Endothelial cell of umbilical vein (primary cell): ENCODE measurements at regions not wholly inside any gene's neighbourhood (a gene's known extent, or its start where the extent isn't known, plus 50 kb on each side); places are given as distances from the start of the nearest gene placed in this dataset.

ENCODE experiments used
- BruUV-seq: library from RNA; stranded (reverse); fragments of 400-500 nt; replicated peaks from 2 replicates; lab custom pipeline; 2021; lab: Mats Ljungman, UMichigan
- CTCF ChIA-PET: fragments of 300-600, 350-600 bp; sonication (Branson Sonifier 250); formaldehyde crosslinking; loops from one replicate; lab custom pipeline; 2021; ENCODE audit warnings: antibody characterized with exemption, inconsistent platforms; lab: Charles Lee
- POLR2A ChIA-PET: fragments of 300-600, 350-600 bp; sonication (Branson Sonifier 250); formaldehyde crosslinking; loops from one replicate; lab custom pipeline; 2021; ENCODE audit warnings: antibody characterized with exemption, inconsistent platforms; lab: Charles Lee
- DNase-seq: peaks from one replicate; pipeline ENCODE4 v3.0.0-alpha.2; 2011; ENCODE audit warnings: low read depth, low spot score
- FAIRE-seq: peaks from 2 replicates; lab custom pipeline; 2011; peaks lifted over from hg19 to GRCh38; lab: Jason Lieb, UNC
- H2AFZ ChIP-seq: 2 replicates; pipeline ENCODE4 v1.6.0; 2012; ENCODE audit warnings: low read depth, low read length, control low read depth, inconsistent platforms
- H3K27ac ChIP-seq: 2 replicates; pipeline ENCODE4 v1.5.1; 2011; ENCODE audit warnings: low read depth, mild to moderate bottlenecking, control low read depth, low read length, moderate library complexity; ENCODE audit not compliant: insufficient read depth
- H3K27me3 ChIP-seq, 2 experiments: 2 replicates each; pipeline versions ENCODE4 v1.6.0 to v1.6.1; 2011; ENCODE audit warnings: low read length in 2 of 2, mixed read lengths in 1 of 2; ENCODE audit not compliant: control insufficient read depth in 2 of 2, insufficient read depth in 2 of 2
- H3K36me3 ChIP-seq, 2 experiments: 2 replicates in 1 of 2; 3 replicates in 1 of 2; pipeline ENCODE4 v1.5.1; 2011; ENCODE audit warnings: low read length in 2 of 2, mild to moderate bottlenecking in 1 of 2, moderate library complexity in 1 of 2; ENCODE audit not compliant: control insufficient read depth in 2 of 2, insufficient read depth in 2 of 2; ENCODE audit errors: extremely low read depth in 1 of 2
- H3K4me1 ChIP-seq: 3 replicates; pipeline ENCODE4 v1.5.1; 2011; ENCODE audit warnings: mild to moderate bottlenecking, low read length; ENCODE audit not compliant: control insufficient read depth, insufficient read depth; ENCODE audit errors: extremely low read depth
- H3K4me2 ChIP-seq: 2 replicates; pipeline ENCODE4 v1.6.1; 2011; ENCODE audit warnings: low read length, control low read depth, mixed read lengths; ENCODE audit not compliant: insufficient read depth
- H3K4me3 ChIP-seq, 3 experiments: fragments of 200-600 bp in 1 of 3; sonication (generic), shearing (Covaris generic) in 1 of 3; replicated peaks in 1 of 3; 2 replicates each; pipeline ENCODE4 v1.5.1; 2011 to 2016; ENCODE audit warnings: control low read depth in 3 of 3, low read length in 3 of 3, mild to moderate bottlenecking in 2 of 3, inconsistent platforms in 1 of 3, low read depth in 1 of 3, moderate library complexity in 1 of 3; ENCODE audit not compliant: insufficient read depth in 1 of 3
- H3K79me2 ChIP-seq: 2 replicates; pipeline ENCODE4 v1.6.0; 2012; ENCODE audit warnings: low read length, inconsistent platforms; ENCODE audit not compliant: control insufficient read depth, insufficient read depth
- H3K9ac ChIP-seq: replicated peaks from 2 replicates; pipeline ENCODE3; 2011; ENCODE audit warnings: low read length, control low read depth; ENCODE audit not compliant: insufficient read depth; ENCODE audit errors: extremely low read depth
- H3K9me1 ChIP-seq: replicated peaks from 3 replicates; pipeline ENCODE4 v1.6.0; 2011; ENCODE audit warnings: mild to moderate bottlenecking, low read length; ENCODE audit not compliant: control insufficient read depth, insufficient read depth; ENCODE audit errors: extremely low read depth
- H3K9me3 ChIP-seq: replicated peaks from 2 replicates; pipeline ENCODE4 v1.5.1; 2012; ENCODE audit warnings: low read length, inconsistent platforms; ENCODE audit not compliant: control insufficient read depth, insufficient read depth
- H4K20me1 ChIP-seq: replicated peaks from 2 replicates; pipeline ENCODE3; 2011; ENCODE audit warnings: mild to moderate bottlenecking, low read length; ENCODE audit not compliant: control insufficient read depth, insufficient read depth; ENCODE audit errors: extremely low read depth
- CTCF ChIP-seq, 2 donors: IDR thresholded peaks; 1 replicate in 1 of 2; 2 replicates in 1 of 2; pipeline ENCODE4 v1.5.1; 2011; ENCODE audit warnings: low read length in 2 of 2, mild to moderate bottlenecking in 2 of 2, moderate library complexity in 2 of 2, control low read depth in 1 of 2, inconsistent platforms in 1 of 2, low read depth in 1 of 2; ENCODE audit not compliant: insufficient read depth in 1 of 2; ENCODE audit errors: extremely low read depth in 1 of 2
- EZH2 ChIP-seq: IDR thresholded peaks from 2 replicates; pipeline ENCODE4 v1.6.1; 2012; ENCODE audit warnings: borderline replicate concordance, low read depth, mild to moderate bottlenecking, moderate library complexity, low read length, inconsistent platforms; ENCODE audit not compliant: severe bottlenecking
- FOS ChIP-seq: IDR thresholded peaks from 2 replicates; pipeline ENCODE4 v1.6.1; 2011; ENCODE audit warnings: mild to moderate bottlenecking, low read length, moderate library complexity, borderline replicate concordance; ENCODE audit not compliant: insufficient read depth
- GATA2 ChIP-seq: IDR thresholded peaks from 2 replicates; pipeline ENCODE4 v1.7.0; 2011; ENCODE audit warnings: low read depth, mild to moderate bottlenecking, moderate library complexity, mixed read lengths, low read length; ENCODE audit not compliant: insufficient read length, insufficient read depth
- JUN ChIP-seq: IDR thresholded peaks from 2 replicates; pipeline ENCODE4 v1.6.1; 2011; ENCODE audit warnings: borderline replicate concordance, low read depth; ENCODE audit not compliant: insufficient read length, insufficient read depth
- MAX ChIP-seq: IDR thresholded peaks from 2 replicates; pipeline ENCODE4 v1.6.1; 2011; ENCODE audit not compliant: insufficient read depth, insufficient read length
- MYC ChIP-seq: IDR thresholded peaks from one replicate; pipeline ENCODE4 v1.6.1; 2011; ENCODE audit warnings: mild to moderate bottlenecking, low read depth, low read length
- POLR2A ChIP-seq: IDR thresholded peaks from 2 replicates; pipeline ENCODE4 v1.6.1; 2012; ENCODE audit warnings: low read depth, mild to moderate bottlenecking, control low read depth, low read length
- POLR2AphosphoS5 ChIP-seq: IDR thresholded peaks from 2 replicates; pipeline ENCODE4 v1.6.1; 2012; ENCODE audit warnings: low read depth, mild to moderate bottlenecking, control low read depth, low read length, moderate library complexity; ENCODE audit not compliant: insufficient read depth
- dilution Hi-C: fragments of 300-500 bp; cut with MboI; formaldehyde crosslinking; loops from one replicate; pipeline ENCODE4 v1.15.0; 2019; ENCODE audit warnings: low sequenced_read_pairs; ENCODE audit not compliant: extremely low pct_ligation_motif_present
- intact Hi-C: fragments of 100-400 bp; cut with micrococcal nuclease; formaldehyde crosslinking; loops from one replicate; pipeline ENCODE4 v1.10.0; 2022

DNA sequence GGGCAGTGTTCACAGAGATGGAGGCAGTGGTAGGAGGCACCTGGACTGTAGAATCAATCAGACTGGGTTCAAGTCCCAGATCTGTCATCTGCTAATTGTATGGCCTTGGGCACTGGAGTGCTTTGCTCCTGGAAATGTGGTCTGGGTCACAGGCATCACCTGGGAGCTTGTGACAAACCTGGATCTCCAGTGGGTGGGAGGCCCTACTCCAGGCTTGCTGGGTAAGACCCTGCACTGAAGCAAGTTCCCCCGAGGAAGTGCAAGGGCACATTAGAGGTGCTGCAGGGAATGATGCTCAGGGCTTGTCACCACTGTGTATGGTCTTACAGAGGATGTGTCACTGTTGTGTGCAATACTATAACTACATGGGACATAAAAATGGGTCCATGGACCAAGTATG, 220.5 kb upstream of the ID2 start:
- H3K4me1 ChIP-seq: no peaks in the 10 kb centered on the region
- DNase-seq: no peak
- no peaks in the 10 kb centered on the region for H3K9me1 ChIP-seq
- no peak overlapping the region for H3K4me3 ChIP-seq
- H3K27ac ChIP-seq: no peak overlapping the region
- H3K9ac ChIP-seq: no peak overlapping the region
- H3K4me2 ChIP-seq: no peak overlapping the region
- intact Hi-C loops: no loop called here
- peaks cover 4% of the 10 kb centered on the region for H3K9me3 ChIP-seq
- CTCF ChIA-PET: no interaction called here
- H3K79me2 ChIP-seq: no peaks in the 10 kb centered on the region
- no peaks in the 10 kb centered on the region for H4K20me1 ChIP-seq
- FAIRE-seq: no peak
- H2AFZ ChIP-seq: no peak overlapping the region
- no peaks in the 10 kb centered on the region for H3K36me3 ChIP-seq
- dilution Hi-C loops: no loop called here
- no TSS peak for BruUV-seq
- TF ChIP-seq POLR2A (no peak), FOS (no peak), MAX (no peak), EZH2 (no peak), JUN (no peak), GATA2 (no peak), POLR2AphosphoS5 (no peak), CTCF (IDR thresholded peaks at IDR 0.05; ENCODE audit: extremely low read depth in 1 of 2, insufficient read depth in 1 of 2, low read depth in 1 of 2, low read length in 2 of 2) (no peak), MYC (no peak)
- POLR2A ChIA-PET: no interaction called here
- no peaks in the 10 kb centered on the region for H3K27me3 ChIP-seq
